A673 (cell line): ENCODE measurements at regions not wholly inside any gene's neighbourhood (a gene's known extent, or its start where the extent isn't known, plus 50 kb on each side); places are given as distances from the start of the nearest gene placed in this dataset.
A peak's percentile ranks its signal among the peaks of the same experiment; 100 is the strongest.

Source experiments
- BruUV-seq: library from RNA; stranded (reverse); fragments of 400-500 nt; replicated peaks from 2 replicates; lab custom pipeline; 2021; lab: Mats Ljungman, UMichigan
- CTCF ChIA-PET: fragments of 300-600 bp; sonication (Branson Sonifier 250); formaldehyde crosslinking; loops from one replicate; lab custom pipeline; 2022; ENCODE audit warnings: antibody characterized with exemption; lab: Charles Lee
- POLR2A ChIA-PET: fragments of 300-600 bp; sonication (Branson Sonifier 250); formaldehyde crosslinking; loops from one replicate; lab custom pipeline; 2022; ENCODE audit warnings: antibody characterized with exemption; ENCODE audit not compliant: low non-redundant PET; lab: Charles Lee
- DNase-seq: peaks from one replicate; pipeline ENCODE4 v3.0.0-alpha.2; 2015; ENCODE audit warnings: low spot score
- H3K27ac ChIP-seq: fragments of 200-600 bp; sonication (generic); 2 replicates; pipeline ENCODE4 v1.5.1; 2016; ENCODE audit warnings: mixed run types, low read depth, mild to moderate bottlenecking, mixed read lengths, antibody characterized with exemption, low read length; ENCODE audit not compliant: poor library complexity, severe bottlenecking
- H3K27me3 ChIP-seq: fragments of 200-600 bp; sonication (generic); replicated peaks from 2 replicates; pipeline ENCODE4 v1.6.1; 2017; ENCODE audit warnings: mixed run types, low read depth, mild to moderate bottlenecking, mixed read lengths, antibody characterized with exemption, low read length; ENCODE audit not compliant: insufficient read depth, poor library complexity
- H3K36me3 ChIP-seq: fragments of 200-600 bp; sonication (generic); 2 replicates; pipeline ENCODE4 v1.6.1; 2016; ENCODE audit warnings: mixed run types, mild to moderate bottlenecking, mixed read lengths, antibody characterized with exemption, low read length; ENCODE audit not compliant: insufficient read depth, poor library complexity, severe bottlenecking
- H3K4me1 ChIP-seq: fragments of 200-600 bp; sonication (generic); 2 replicates; pipeline ENCODE4 v1.6.1; 2017; ENCODE audit warnings: mixed run types, mild to moderate bottlenecking, mixed read lengths, antibody characterized with exemption, low read length; ENCODE audit not compliant: insufficient read depth, poor library complexity, severe bottlenecking
- H3K4me3 ChIP-seq: fragments of 200-600 bp; sonication (generic); 2 replicates; pipeline ENCODE4 v1.5.1; 2016; ENCODE audit warnings: low read depth, mixed run types, mild to moderate bottlenecking, mixed read lengths, low read length; ENCODE audit not compliant: poor library complexity, severe bottlenecking
- H3K9me3 ChIP-seq: fragments of 200-600 bp; sonication (generic); 2 replicates; pipeline ENCODE4 v1.6.1; 2016; ENCODE audit warnings: mixed run types, low read depth, mild to moderate bottlenecking, mixed read lengths, antibody characterized with exemption, low read length; ENCODE audit not compliant: poor library complexity, severe bottlenecking
- EZH2 ChIP-seq: fragments of 200-600 bp; sonication (generic); IDR thresholded peaks from 2 replicates; pipeline ENCODE4 v1.6.1; 2017; ENCODE audit warnings: borderline replicate concordance, low read depth, mild to moderate bottlenecking, mixed read lengths, antibody characterized with exemption, low read length; ENCODE audit not compliant: poor library complexity, severe bottlenecking
- intact Hi-C: fragments of 100-400 bp; cut with micrococcal nuclease; formaldehyde crosslinking; loops from one replicate; pipeline ENCODE4 v1.10.0; 2022; ENCODE audit not compliant: unreplicated experiment
- TF ChIP-seq, protein P1 (sequence below): fragments of 300-800, 200-600 bp; sonication (generic); conservative IDR thresholded peaks from 2 replicates; pipeline ENCODE4 v1.5.1; 2017; ENCODE audit warnings: low read depth, mild to moderate bottlenecking, antibody characterized with exemption, low read length, moderate library complexity, mixed read lengths

DNA sequence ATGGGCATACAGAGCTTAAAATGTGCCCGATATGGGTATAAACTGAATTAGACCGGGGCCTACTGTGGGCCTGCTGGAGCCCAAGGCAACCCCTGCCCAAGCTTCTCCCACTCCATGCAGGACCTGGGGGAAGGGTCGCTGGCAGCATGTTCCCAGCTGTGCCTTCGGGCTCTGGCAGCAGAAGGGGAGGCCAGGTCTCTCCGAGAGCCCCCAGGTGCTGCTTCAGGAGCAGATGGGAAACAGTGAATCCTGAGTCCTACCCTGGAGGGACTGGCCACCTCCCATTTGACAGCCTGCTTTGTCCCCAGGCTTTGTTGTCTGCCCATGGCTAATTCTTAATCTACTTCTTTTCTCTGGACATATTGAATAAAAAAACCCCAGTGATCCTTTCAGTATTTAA is 315.6 kb upstream of the B3GAT1 start:
- H3K27me3 ChIP-seq = no peaks in the 10 kb centered on the region
- TF ChIP-seq EZH2 = no peak
- TF ChIP-seq, protein P1, sequence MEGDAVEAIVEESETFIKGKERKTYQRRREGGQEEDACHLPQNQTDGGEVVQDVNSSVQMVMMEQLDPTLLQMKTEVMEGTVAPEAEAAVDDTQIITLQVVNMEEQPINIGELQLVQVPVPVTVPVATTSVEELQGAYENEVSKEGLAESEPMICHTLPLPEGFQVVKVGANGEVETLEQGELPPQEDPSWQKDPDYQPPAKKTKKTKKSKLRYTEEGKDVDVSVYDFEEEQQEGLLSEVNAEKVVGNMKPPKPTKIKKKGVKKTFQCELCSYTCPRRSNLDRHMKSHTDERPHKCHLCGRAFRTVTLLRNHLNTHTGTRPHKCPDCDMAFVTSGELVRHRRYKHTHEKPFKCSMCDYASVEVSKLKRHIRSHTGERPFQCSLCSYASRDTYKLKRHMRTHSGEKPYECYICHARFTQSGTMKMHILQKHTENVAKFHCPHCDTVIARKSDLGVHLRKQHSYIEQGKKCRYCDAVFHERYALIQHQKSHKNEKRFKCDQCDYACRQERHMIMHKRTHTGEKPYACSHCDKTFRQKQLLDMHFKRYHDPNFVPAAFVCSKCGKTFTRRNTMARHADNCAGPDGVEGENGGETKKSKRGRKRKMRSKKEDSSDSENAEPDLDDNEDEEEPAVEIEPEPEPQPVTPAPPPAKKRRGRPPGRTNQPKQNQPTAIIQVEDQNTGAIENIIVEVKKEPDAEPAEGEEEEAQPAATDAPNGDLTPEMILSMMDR = no peak
- no peaks in the 10 kb centered on the region for H3K36me3 ChIP-seq
- intact Hi-C loops = no loop called here
- no peaks in the 10 kb centered on the region for H3K9me3 ChIP-seq
- H3K4me3 ChIP-seq = no peak overlapping the region
- CTCF ChIA-PET = no interaction called here
- DNase-seq = no peak
- H3K4me1 ChIP-seq = no peaks in the 10 kb centered on the region
- no peak overlapping the region for H3K27ac ChIP-seq
- POLR2A ChIA-PET = no interaction called here
- BruUV-seq = no TSS peak

- no peak for TF ChIP-seq EZH2
- TF ChIP-seq, protein P1 = no peak
- intact Hi-C loops = no loop called here
- ChIA-PET CTCF (no interaction called here), POLR2A (no interaction called here)
- Histone ChIP-seq H3K4me1 (no peaks in the 10 kb centered on the region), H3K4me3 (no peak overlapping the region), H3K9me3 (no peaks in the 10 kb centered on the region), H3K36me3 (no peaks in the 10 kb centered on the region), H3K27me3 (no peaks in the 10 kb centered on the region), H3K27ac (no peak overlapping the region)
- DNase-seq = no peak
- no TSS peak for BruUV-seq
Observed at GRCh38 chr11:134727204-134727603, 315.2 kb upstream of the B3GAT1 start.

- ChIA-PET CTCF (no interaction called here), POLR2A (no interaction called here)
- no peak for DNase-seq
- H3K36me3 ChIP-seq = no peaks in the 10 kb centered on the region
- intact Hi-C loops = no loop called here
- no peaks in the 10 kb centered on the region for H3K27me3 ChIP-seq
- no peak for TF ChIP-seq EZH2
- TF ChIP-seq, protein P1 = 0 out of 2 replicates have a peak, but pooled peaks have one; percentile 17
- H3K27ac ChIP-seq = no peak overlapping the region
- BruUV-seq = no TSS peak
- no peak overlapping the region for H3K4me3 ChIP-seq
- no peaks in the 10 kb centered on the region for H3K4me1 ChIP-seq
- no peaks in the 10 kb centered on the region for H3K9me3 ChIP-seq
Observed at GRCh38 chr11:134725716-134726639, 313.9 kb upstream of the B3GAT1 start.
